Nephron (organoid): ENCODE measurements at regions not wholly inside any gene's neighbourhood (a gene's known extent, or its start where the extent isn't known, plus 50 kb on each side); places are given as distances from the start of the nearest gene placed in this dataset.

Experiments
- H3K27ac Mint-ChIP-seq, 3 experiments: 2 replicates each; pipeline ENCODE4 v1.8.0; 2020; ENCODE audit warnings: mixed read lengths in 3 of 3, mild to moderate bottlenecking in 2 of 3, moderate library complexity in 1 of 3
- H3K27me3 Mint-ChIP-seq: 2 replicates; pipeline ENCODE4 v1.8.0; 2021; ENCODE audit warnings: low read depth, mild to moderate bottlenecking, moderate library complexity, mixed read lengths
- H3K36me3 Mint-ChIP-seq: 2 replicates; pipeline ENCODE4 v1.8.0; 2020; ENCODE audit warnings: low read depth, mixed read lengths
- H3K4me1 Mint-ChIP-seq: 2 replicates; pipeline ENCODE4 v1.8.0; 2020; ENCODE audit warnings: mixed read lengths
- H3K4me3 Mint-ChIP-seq, 3 experiments: 2 replicates each; pipeline ENCODE4 v1.8.0; 2020; ENCODE audit warnings: mild to moderate bottlenecking in 3 of 3, mixed read lengths in 3 of 3, moderate library complexity in 2 of 3
- H3K9me3 Mint-ChIP-seq: 2 replicates; pipeline ENCODE4 v1.8.0; 2020; ENCODE audit warnings: mixed read lengths
- TF ChIP-seq, protein P1 (sequence below), 3 experiments: fragments of 200-600 bp; sonication (generic); IDR thresholded peaks; one replicate each; pipeline ENCODE4 v1.5.0; 2021; ENCODE audit warnings: antibody characterized with exemption in 3 of 3; ENCODE audit not compliant: unreplicated experiment in 3 of 3

DNA sequence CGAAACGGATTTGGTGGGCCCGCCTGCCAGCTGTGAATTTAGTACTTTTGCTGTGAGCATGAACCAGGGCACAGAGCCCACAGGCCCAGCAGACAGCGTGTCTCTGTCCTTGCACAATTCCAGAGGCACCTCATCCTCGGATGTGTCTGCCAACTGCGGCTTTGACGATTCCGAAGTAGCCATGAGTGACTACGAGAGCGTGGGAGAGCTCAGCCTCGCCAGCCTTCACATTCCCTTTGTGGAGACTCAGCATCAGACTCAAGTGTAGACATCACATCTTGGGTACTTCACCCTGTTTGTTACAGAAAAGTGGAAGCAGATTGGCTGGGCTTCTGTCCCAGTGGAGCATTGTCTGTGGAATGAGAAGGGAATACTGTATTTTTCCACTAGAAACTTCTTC lies 78.6 kb upstream of the MTNR1B start:
- Mint-ChIP-seq H3K4me1 (peaks cover 12% of the 10 kb centered on the region), H3K27ac (no peak overlapping the region), H3K9me3 (no peaks in the 10 kb centered on the region), H3K36me3 (peaks cover 9% of the 10 kb centered on the region), H3K27me3 (no peaks in the 10 kb centered on the region), H3K4me3 (no peak overlapping the region)
- TF ChIP-seq, protein P1, sequence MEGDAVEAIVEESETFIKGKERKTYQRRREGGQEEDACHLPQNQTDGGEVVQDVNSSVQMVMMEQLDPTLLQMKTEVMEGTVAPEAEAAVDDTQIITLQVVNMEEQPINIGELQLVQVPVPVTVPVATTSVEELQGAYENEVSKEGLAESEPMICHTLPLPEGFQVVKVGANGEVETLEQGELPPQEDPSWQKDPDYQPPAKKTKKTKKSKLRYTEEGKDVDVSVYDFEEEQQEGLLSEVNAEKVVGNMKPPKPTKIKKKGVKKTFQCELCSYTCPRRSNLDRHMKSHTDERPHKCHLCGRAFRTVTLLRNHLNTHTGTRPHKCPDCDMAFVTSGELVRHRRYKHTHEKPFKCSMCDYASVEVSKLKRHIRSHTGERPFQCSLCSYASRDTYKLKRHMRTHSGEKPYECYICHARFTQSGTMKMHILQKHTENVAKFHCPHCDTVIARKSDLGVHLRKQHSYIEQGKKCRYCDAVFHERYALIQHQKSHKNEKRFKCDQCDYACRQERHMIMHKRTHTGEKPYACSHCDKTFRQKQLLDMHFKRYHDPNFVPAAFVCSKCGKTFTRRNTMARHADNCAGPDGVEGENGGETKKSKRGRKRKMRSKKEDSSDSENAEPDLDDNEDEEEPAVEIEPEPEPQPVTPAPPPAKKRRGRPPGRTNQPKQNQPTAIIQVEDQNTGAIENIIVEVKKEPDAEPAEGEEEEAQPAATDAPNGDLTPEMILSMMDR (IDR thresholded peaks at IDR 0.05; ENCODE audit: unreplicated experiment in 3 of 3): no peak

DNA sequence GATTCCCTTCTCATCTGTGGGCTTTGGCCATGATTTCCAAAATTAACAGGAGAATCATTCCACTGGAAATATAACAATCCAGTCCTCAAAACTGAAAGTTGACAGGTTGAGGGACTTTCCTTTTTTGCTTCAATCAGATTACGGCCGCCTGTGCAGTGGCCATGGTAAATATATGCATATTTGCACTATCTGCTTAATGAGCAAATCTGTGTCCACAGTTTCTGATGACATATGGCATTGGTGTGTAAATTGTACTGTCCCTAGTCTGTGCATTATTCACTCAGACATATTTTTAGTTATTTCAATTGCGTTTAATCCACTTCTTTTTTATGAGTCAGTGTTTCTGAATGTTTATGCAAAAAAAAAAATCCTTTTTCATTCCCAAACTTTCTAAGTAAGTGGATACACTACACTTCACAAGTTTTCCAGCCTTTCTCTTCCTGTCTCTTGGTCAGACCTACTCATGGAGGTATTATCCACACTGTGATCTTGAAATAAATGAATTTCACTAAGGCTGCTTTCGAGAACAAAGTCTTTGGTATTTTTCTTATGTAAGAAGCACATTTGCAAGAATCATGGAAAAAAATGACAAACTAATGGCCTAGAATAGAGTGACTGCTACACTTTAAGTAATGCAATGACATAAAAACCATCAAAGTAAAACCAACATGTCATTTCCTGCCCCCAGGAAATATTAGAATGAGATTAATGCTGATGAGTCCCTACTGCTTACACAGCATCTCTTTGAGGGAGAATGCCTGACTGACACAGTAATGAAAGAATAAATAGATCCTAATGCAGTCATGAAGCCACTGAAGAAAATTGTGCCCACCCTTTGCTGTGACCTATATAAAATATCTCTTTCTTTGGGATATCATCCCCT lies 76.4 kb upstream of the MTNR1B start:
- Mint-ChIP-seq H3K36me3 (peaks cover 9% of the 10 kb centered on the region), H3K9me3 (no peaks in the 10 kb centered on the region), H3K27me3 (no peaks in the 10 kb centered on the region), H3K27ac (no peak overlapping the region), H3K4me1 (peaks cover 6% of the 10 kb centered on the region), H3K4me3 (no peak overlapping the region)
- TF ChIP-seq, protein P1 (IDR thresholded peaks at IDR 0.05; ENCODE audit: unreplicated experiment in 3 of 3): no peak

DNA sequence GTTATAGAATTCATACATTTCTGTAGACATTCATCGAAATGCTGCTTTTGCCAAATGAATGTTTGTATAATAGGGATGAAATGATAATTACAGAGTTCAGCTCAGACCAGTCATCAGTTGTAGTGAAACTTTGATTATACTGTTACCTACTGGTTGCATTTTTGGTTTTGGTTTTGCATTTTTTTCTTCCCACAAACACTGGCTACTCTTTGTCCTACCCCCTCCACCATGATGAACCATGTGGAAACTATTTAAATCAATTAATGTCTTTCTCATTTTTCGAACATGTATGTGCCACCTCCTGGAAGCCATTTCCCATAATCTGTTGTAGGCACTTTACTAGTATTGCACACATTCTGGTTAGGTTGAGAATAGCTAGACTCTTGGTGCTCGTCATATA lies 75.3 kb upstream of the MTNR1B start:
- H3K36me3 Mint-ChIP-seq: peaks cover 9% of the 10 kb centered on the region

DNA sequence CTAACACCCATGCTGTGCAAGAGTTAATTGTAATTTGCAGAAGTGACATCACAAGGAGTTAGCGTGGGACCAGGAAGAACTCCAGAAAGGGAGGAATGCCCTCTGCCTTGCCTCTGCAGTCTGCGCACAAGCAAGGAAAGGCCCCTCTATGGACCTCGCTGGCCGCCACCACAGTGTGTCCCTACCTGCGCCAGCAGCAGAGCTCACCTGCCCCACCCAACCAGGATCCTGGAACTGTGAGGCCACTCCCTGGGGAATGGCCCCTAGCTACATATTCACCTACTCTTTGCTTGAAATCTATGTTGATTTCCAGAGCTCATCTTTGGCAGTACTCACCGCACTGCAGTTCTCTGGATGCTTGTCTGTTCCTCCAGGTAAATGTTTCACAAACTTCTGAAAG lies 72.0 kb upstream of the MTNR1B start:
- no peak overlapping the region for H3K4me3 Mint-ChIP-seq
- TF ChIP-seq, protein P1 (IDR thresholded peaks at IDR 0.05; ENCODE audit: unreplicated experiment in 3 of 3): no peak
- H3K9me3 Mint-ChIP-seq: no peaks in the 10 kb centered on the region
- peaks cover 6% of the 10 kb centered on the region for H3K4me1 Mint-ChIP-seq
- no peaks in the 10 kb centered on the region for H3K36me3 Mint-ChIP-seq
- H3K27me3 Mint-ChIP-seq: no peaks in the 10 kb centered on the region
- H3K27ac Mint-ChIP-seq: no peak overlapping the region

More for the DNA sequence above, 75.3 kb upstream of the MTNR1B start:
- Mint-ChIP-seq H3K4me1 (peaks cover 6% of the 10 kb centered on the region), H3K4me3 (no peak overlapping the region), H3K27me3 (no peaks in the 10 kb centered on the region), H3K27ac (no peak overlapping the region), H3K9me3 (no peaks in the 10 kb centered on the region)
- TF ChIP-seq, protein P1 (IDR thresholded peaks at IDR 0.05; ENCODE audit: unreplicated experiment in 3 of 3): no peak

DNA sequence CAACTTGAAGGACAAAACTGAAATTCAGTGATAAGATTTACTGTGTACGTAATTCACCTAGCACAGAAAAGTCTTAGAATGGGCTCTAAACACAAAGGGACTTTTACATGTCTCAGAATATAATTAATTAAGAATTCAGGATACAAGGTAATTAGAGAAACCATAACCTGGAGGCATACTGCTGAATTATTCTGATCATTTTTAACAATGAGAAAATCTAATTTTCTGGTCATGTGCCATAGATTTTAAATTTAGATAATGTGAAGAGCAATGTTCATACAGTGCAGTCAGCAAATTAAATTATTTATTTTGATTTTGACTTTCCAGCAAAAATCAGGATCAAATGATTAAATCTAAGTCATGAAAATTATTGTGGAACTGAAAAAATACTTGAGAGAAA lies 67.0 kb upstream of the MTNR1B start:
- no peak overlapping the region for H3K4me3 Mint-ChIP-seq
- H3K27ac Mint-ChIP-seq: no peak overlapping the region
- H3K27me3 Mint-ChIP-seq: no peaks in the 10 kb centered on the region
- TF ChIP-seq, protein P1 (IDR thresholded peaks at IDR 0.05; ENCODE audit: unreplicated experiment in 3 of 3): no peak
- no peaks in the 10 kb centered on the region for H3K4me1 Mint-ChIP-seq
- H3K9me3 Mint-ChIP-seq: no peaks in the 10 kb centered on the region
- no peaks in the 10 kb centered on the region for H3K36me3 Mint-ChIP-seq

DNA sequence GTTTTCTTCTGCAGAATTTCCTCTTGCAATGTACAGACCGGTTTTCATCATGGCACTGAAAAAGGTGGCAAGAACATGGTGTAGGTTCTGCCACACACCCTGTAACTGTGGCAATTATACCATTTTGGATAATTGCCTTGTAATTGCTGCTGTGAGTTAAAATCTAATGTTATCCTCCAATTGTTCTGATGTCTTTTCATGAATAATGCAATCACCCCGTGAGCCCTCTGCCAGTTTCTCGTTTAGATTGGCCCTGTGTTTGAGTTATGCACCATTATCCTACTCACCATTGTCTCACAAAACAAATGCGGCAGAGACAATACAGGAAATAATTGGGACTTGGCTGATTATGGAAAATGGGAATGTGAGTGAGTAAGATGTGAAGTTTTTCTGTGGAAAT lies 61.8 kb upstream of the MTNR1B start:
- Mint-ChIP-seq H3K27ac (no peak overlapping the region), H3K4me1 (no peaks in the 10 kb centered on the region), H3K4me3 (no peak overlapping the region), H3K9me3 (no peaks in the 10 kb centered on the region), H3K36me3 (no peaks in the 10 kb centered on the region), H3K27me3 (no peaks in the 10 kb centered on the region)
- TF ChIP-seq, protein P1 (IDR thresholded peaks at IDR 0.05; ENCODE audit: unreplicated experiment in 3 of 3): no peak
